SK-N-SH (cell line): ENCODE measurements at regions not wholly inside any gene's neighbourhood (a gene's known extent, or its start where the extent isn't known, plus 50 kb on each side); places are given as distances from the start of the nearest gene placed in this dataset.

Source experiments
- CTCF ChIA-PET: fragments of 300-600, 350-600 bp; formaldehyde crosslinking; extraction: SDS; loops from one replicate; lab custom pipeline; 2021; lab: Yijun Ruan, JAX
- POLR2A ChIA-PET: fragments of 350-600 bp; sonication (Branson Sonifier 250); formaldehyde crosslinking; extraction: SDS; loops from one replicate; lab custom pipeline; 2020; ENCODE audit warnings: antibody characterized with exemption, inconsistent platforms; lab: Yijun Ruan, JAX
- DNase-seq: peaks from one replicate; pipeline ENCODE4 v3.0.0; 2012
- H2AFZ ChIP-seq: fragments of 200-600 bp; sonication (generic); 2 replicates; pipeline ENCODE4 v1.8.1; 2016; ENCODE audit warnings: antibody characterized with exemption, mild to moderate bottlenecking, low read depth
- H3F3A ChIP-seq: fragments of 200-600 bp; sonication (generic); replicated peaks from 2 replicates; pipeline ENCODE3; 2016; ENCODE audit warnings: antibody characterized with exemption, mild to moderate bottlenecking; ENCODE audit not compliant: insufficient read depth
- H3K27ac ChIP-seq, 2 experiments: fragments of 200-500 bp in 1 of 2; fragments of 200-600 bp in 1 of 2; sonication (Bioruptor generic) in 1 of 2; sonication (generic), shearing (Covaris generic) in 1 of 2; 2 replicates each; pipeline versions ENCODE4 v1.5.1 to v1.6.1; 2014 to 2016; ENCODE audit warnings: low read depth in 2 of 2, inconsistent platforms in 1 of 2, low read length in 1 of 2, mild to moderate bottlenecking in 1 of 2, mixed read lengths in 1 of 2
- H3K27me3 ChIP-seq: fragments of 200-600 bp; sonication (generic), shearing (Covaris generic); 2 replicates; pipeline ENCODE4 v1.6.1; 2016; ENCODE audit warnings: mixed run types; ENCODE audit not compliant: insufficient read depth
- H3K36me3 ChIP-seq, 2 experiments: fragments of 200-500 bp in 1 of 2; fragments of 200-600 bp in 1 of 2; sonication (Bioruptor generic) in 1 of 2; sonication (generic) in 1 of 2; replicated peaks in 1 of 2; 2 replicates each; pipeline versions ENCODE3 to v1.5.1; 2014 to 2016; ENCODE audit warnings: low read length in 1 of 2, mild to moderate bottlenecking in 1 of 2; ENCODE audit not compliant: insufficient read depth in 2 of 2, control insufficient read depth in 1 of 2
- H3K4me1 ChIP-seq, 2 experiments: fragments of 200-500 bp in 1 of 2; fragments of 200-600 bp in 1 of 2; sonication (Bioruptor generic) in 1 of 2; sonication (generic), shearing (Covaris generic) in 1 of 2; 2 replicates each; pipeline versions ENCODE4 v1.5.1 to v1.6.1; 2014 to 2016; ENCODE audit warnings: low read depth in 1 of 2, low read length in 1 of 2, mixed run types in 1 of 2; ENCODE audit not compliant: insufficient read depth in 2 of 2, control insufficient read depth in 1 of 2
- H3K4me2 ChIP-seq: fragments of 200-600 bp; sonication (generic), shearing (Covaris generic); 2 replicates; pipeline ENCODE4 v1.6.1; 2017; ENCODE audit warnings: mixed run types
- H3K4me3 ChIP-seq, 2 experiments: fragments of 200-500 bp in 1 of 2; fragments of 200-600 bp in 1 of 2; sonication (Bioruptor generic) in 1 of 2; sonication (generic), shearing (Covaris generic) in 1 of 2; 2 replicates each; pipeline versions ENCODE4 v1.5.1 to v1.8.1; 2014 to 2016; ENCODE audit warnings: low read depth in 2 of 2, inconsistent platforms in 1 of 2, low read length in 1 of 2, mild to moderate bottlenecking in 1 of 2, mixed read lengths in 1 of 2, moderate library complexity in 1 of 2
- H3K79me2 ChIP-seq: fragments of 200-600 bp; sonication (generic); 2 replicates; pipeline ENCODE4 v1.8.1; 2017; ENCODE audit warnings: mild to moderate bottlenecking; ENCODE audit not compliant: insufficient read depth
- H3K9ac ChIP-seq: fragments of 200-600 bp; sonication (generic); 2 replicates; pipeline ENCODE4 v1.6.1; 2017; ENCODE audit warnings: mixed run types
- H3K9me2 ChIP-seq: fragments of 200-600 bp; sonication (generic); 2 replicates; pipeline ENCODE4 v1.6.1; 2017; ENCODE audit warnings: mixed run types
- H3K9me3 ChIP-seq: fragments of 200-600 bp; sonication (generic); 2 replicates; pipeline ENCODE4 v1.6.1; 2017; ENCODE audit warnings: mixed run types, mild to moderate bottlenecking, moderate library complexity
- H4K20me1 ChIP-seq: fragments of 200-600 bp; sonication (generic); 2 replicates; pipeline ENCODE4 v1.6.1; 2017; ENCODE audit warnings: mild to moderate bottlenecking, mixed run types; ENCODE audit not compliant: insufficient read depth
- CTCF ChIP-seq: fragments of 200-600 bp; sonication (generic); IDR thresholded peaks from 2 replicates; pipeline ENCODE4 v1.6.1; 2017; ENCODE audit warnings: antibody characterized with exemption, mild to moderate bottlenecking, moderate library complexity
- ELF1 ChIP-seq: IDR thresholded peaks from 2 replicates; pipeline ENCODE4 v1.4.0; 2012
- FOXJ3 ChIP-seq: sonication (generic); formaldehyde crosslinking; IDR thresholded peaks from 2 replicates; pipeline ENCODE4 v1.5.1; 2020; ENCODE audit warnings: mild to moderate bottlenecking, missing genetic modification reagents
- GATA2 ChIP-seq: sonication (generic); formaldehyde crosslinking; IDR thresholded peaks from 2 replicates; pipeline ENCODE4 v1.5.0; 2020; ENCODE audit warnings: mild to moderate bottlenecking, missing genetic modification reagents
- JUND ChIP-seq: IDR thresholded peaks from 2 replicates; pipeline ENCODE4 v1.4.0; 2012
- NFIC ChIP-seq: IDR thresholded peaks from 2 replicates; pipeline ENCODE4 v1.4.0; 2012; ENCODE audit warnings: borderline replicate concordance
- PBX3 ChIP-seq: IDR thresholded peaks from 2 replicates; pipeline ENCODE4; 2012
- RAD21 ChIP-seq: IDR thresholded peaks from 2 replicates; pipeline ENCODE4 v1.6.1; 2012; ENCODE audit warnings: mild to moderate bottlenecking, low read length
- RCOR1 ChIP-seq: fragments of 150-350 bp; IDR thresholded peaks from 2 replicates; pipeline ENCODE4 v1.6.1; 2017; ENCODE audit warnings: antibody characterized with exemption, low read length
- RFX5 ChIP-seq: IDR thresholded peaks from 2 replicates; pipeline ENCODE4 v1.6.1; 2012; ENCODE audit warnings: mild to moderate bottlenecking, improper control_type of control experiment, low read length
- SIN3A ChIP-seq: IDR thresholded peaks from 2 replicates; pipeline ENCODE4 v1.6.1; 2012; ENCODE audit warnings: low read depth, mild to moderate bottlenecking, low read length, moderate library complexity, borderline replicate concordance
- TCF12 ChIP-seq: IDR thresholded peaks from 2 replicates; pipeline ENCODE4 v1.4.0; 2012
- WGBS: methylation state at CpG from one replicate; pipeline ENCODE4 v1.1.6; 2017; ENCODE audit warnings: low lambda C conversion rate; 5-methylcytosine and 5-hydroxymethylcytosine counted together
- TF ChIP-seq, protein P1 (sequence below): fragments of 150-350 bp; IDR thresholded peaks from 2 replicates; pipeline ENCODE4 v1.6.1; 2016; ENCODE audit warnings: mild to moderate bottlenecking, low read depth, low read length

GRCh38 chr9:30673132-30673531, 1711.3 kb upstream of the ACO1 start:
- Histone ChIP-seq H3K79me2 (no peaks in the 10 kb centered on the region), H3F3A (no peaks in the 10 kb centered on the region), H3K4me2 (no peak overlapping the region), H3K9me2 (no peaks in the 10 kb centered on the region; the same call in 1 of the 2 replicates), H3K27me3 (no peaks in the 10 kb centered on the region), H3K9ac (no peak overlapping the region), H2AFZ (peak overlapping the region; percentile 52; the same call in 1 of the 2 replicates), H3K27ac (no peak overlapping the region), H3K36me3 (no peaks in the 10 kb centered on the region), H3K4me3 (no peak overlapping the region), H3K9me3 (no peaks in the 10 kb centered on the region), H3K4me1 (no peaks in the 10 kb centered on the region; a peak in 2 of 4 replicates), H4K20me1 (no peaks in the 10 kb centered on the region)
- ChIA-PET CTCF (no interaction called here), POLR2A (no interaction called here)
- no peak for DNase-seq
- 63% methylated on average over 1 of the region's 1 CpG for WGBS
- TF ChIP-seq NFIC (no peak), RCOR1 (no peak), GATA2 (no peak), JUND (no peak), SIN3A (no peak)
- TF ChIP-seq, protein P1, sequence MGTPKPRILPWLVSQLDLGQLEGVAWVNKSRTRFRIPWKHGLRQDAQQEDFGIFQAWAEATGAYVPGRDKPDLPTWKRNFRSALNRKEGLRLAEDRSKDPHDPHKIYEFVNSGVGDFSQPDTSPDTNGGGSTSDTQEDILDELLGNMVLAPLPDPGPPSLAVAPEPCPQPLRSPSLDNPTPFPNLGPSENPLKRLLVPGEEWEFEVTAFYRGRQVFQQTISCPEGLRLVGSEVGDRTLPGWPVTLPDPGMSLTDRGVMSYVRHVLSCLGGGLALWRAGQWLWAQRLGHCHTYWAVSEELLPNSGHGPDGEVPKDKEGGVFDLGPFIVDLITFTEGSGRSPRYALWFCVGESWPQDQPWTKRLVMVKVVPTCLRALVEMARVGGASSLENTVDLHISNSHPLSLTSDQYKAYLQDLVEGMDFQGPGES, result no peak

DNA sequence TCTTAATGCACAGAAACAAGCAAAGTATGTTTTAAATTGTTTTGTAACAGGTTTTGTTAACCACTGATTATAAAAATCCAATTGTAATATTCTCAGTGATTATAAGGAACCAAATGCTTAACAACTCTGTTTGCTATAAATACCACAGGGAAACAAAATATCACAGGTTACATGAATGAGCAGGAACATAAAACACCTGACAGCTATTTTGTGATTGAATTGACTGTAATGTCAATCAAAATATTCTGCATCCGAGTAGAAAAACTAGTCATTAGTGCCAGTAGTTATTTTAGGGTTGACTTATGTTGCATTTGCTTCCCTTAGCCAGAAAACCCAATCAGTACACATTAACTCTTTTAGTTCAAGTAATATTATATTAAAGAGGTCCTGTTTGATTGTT, 1707.8 kb upstream of the ACO1 start:
- Histone ChIP-seq H3F3A (no peaks in the 10 kb centered on the region), H3K27ac (no peak overlapping the region), H3K4me2 (no peak overlapping the region), H3K4me3 (no peak overlapping the region), H3K4me1 (no peaks in the 10 kb centered on the region; a peak in 1 of 4 replicates), H3K79me2 (no peaks in the 10 kb centered on the region), H3K27me3 (no peaks in the 10 kb centered on the region), H2AFZ (peak overlapping the region; percentile 57), H3K9ac (no peak overlapping the region), H3K9me3 (no peaks in the 10 kb centered on the region), H4K20me1 (no peaks in the 10 kb centered on the region), H3K9me2 (no peaks in the 10 kb centered on the region; the same call in 1 of the 2 replicates), H3K36me3 (no peaks in the 10 kb centered on the region)
- ChIA-PET CTCF (no interaction called here), POLR2A (no interaction called here)
- TF ChIP-seq TCF12, result no peak
- no peak for TF ChIP-seq RAD21
- DNase-seq, result no peak
- whole genome bisulfite sequencing, result 33% methylated on average over 1 of the region's 1 CpG

GRCh38 chr9:30677221-30677620, 1707.2 kb upstream of the ACO1 start:
- Histone ChIP-seq H3K4me1 (no peaks in the 10 kb centered on the region; a peak in 1 of 4 replicates), H3K4me3 (no peak overlapping the region), H3K27me3 (no peaks in the 10 kb centered on the region), H2AFZ (no peak overlapping the region), H3F3A (no peaks in the 10 kb centered on the region), H3K9me2 (no peaks in the 10 kb centered on the region; the same call in 1 of the 2 replicates), H3K27ac (no peak overlapping the region), H4K20me1 (no peaks in the 10 kb centered on the region), H3K79me2 (no peaks in the 10 kb centered on the region), H3K9me3 (no peaks in the 10 kb centered on the region), H3K9ac (no peak overlapping the region), H3K36me3 (no peaks in the 10 kb centered on the region), H3K4me2 (no peak overlapping the region)
- POLR2A ChIA-PET, result no interaction called here
- DNase-seq, result no peak
- WGBS, result 86% methylated on average over 1 of the region's 1 CpG
- CTCF ChIA-PET, result no interaction called here
- TF ChIP-seq RCOR1 (no peak), CTCF (no peak), ELF1 (no peak), PBX3 (no peak), TCF12 (no peak), RFX5 (no peak), FOXJ3 (CRISPR knock-in tag) (no peak)
